WTC11 (cell line): ENCODE measurements at regions not wholly inside any gene's neighbourhood (a gene's known extent, or its start where the extent isn't known, plus 50 kb on each side); places are given as distances from the start of the nearest gene placed in this dataset.

ENCODE experiments used
- ATAC-seq: fragments of 200-7000 bp; cut with Tn5 transposase; 2 replicates; pipeline ENCODE4 v1.10.0; 2021; ENCODE audit warnings: mild to moderate bottlenecking, moderate library complexity
- CTCF ChIA-PET: fragments of 300-600 bp; sonication (Branson Sonifier 250); formaldehyde crosslinking; loops from one replicate; lab custom pipeline; 2021; ENCODE audit warnings: antibody characterized with exemption; lab: Charles Lee
- POLR2A ChIA-PET: fragments of 350-600 bp; sonication (Branson Sonifier 250); formaldehyde crosslinking; loops from one replicate; lab custom pipeline; 2021; ENCODE audit warnings: antibody characterized with exemption; lab: Charles Lee
- DNase-seq: peaks from one replicate; pipeline ENCODE4 v3.0.0; 2021; ENCODE audit warnings: low spot score
- H3K27ac Mint-ChIP-seq: 2 replicates; pipeline ENCODE4 v1.8.0; 2021; ENCODE audit warnings: mixed read lengths
- H3K27me3 Mint-ChIP-seq: 2 replicates; pipeline ENCODE4 v1.8.0; 2021; ENCODE audit warnings: low read depth, mild to moderate bottlenecking, moderate library complexity, mixed read lengths
- H3K36me3 Mint-ChIP-seq: 2 replicates; pipeline ENCODE4 v1.8.0; 2021; ENCODE audit warnings: mixed read lengths
- H3K4me1 Mint-ChIP-seq: 2 replicates; pipeline ENCODE4 v1.8.0; 2022; ENCODE audit warnings: mixed read lengths
- H3K4me3 Mint-ChIP-seq: 2 replicates; pipeline ENCODE4 v1.8.0; 2021; ENCODE audit warnings: mild to moderate bottlenecking, moderate library complexity, mixed read lengths
- H3K9me3 Mint-ChIP-seq: 2 replicates; pipeline ENCODE4 v1.8.0; 2021; ENCODE audit warnings: mixed read lengths
- CREB1 ChIP-seq: sonication (generic); formaldehyde crosslinking; IDR thresholded peaks from 2 replicates; pipeline ENCODE4 v1.8.0; 2023; ENCODE audit warnings: mild to moderate bottlenecking, missing genetic modification reagents
- CREM ChIP-seq: sonication (generic); formaldehyde crosslinking; IDR thresholded peaks from 2 replicates; pipeline ENCODE4 v1.8.1; 2022; ENCODE audit warnings: mild to moderate bottlenecking, missing genetic modification reagents, moderate library complexity
- ELF4 ChIP-seq: sonication (generic); formaldehyde crosslinking; IDR thresholded peaks from 2 replicates; pipeline ENCODE4 v1.8.1; 2022; ENCODE audit warnings: low read depth, mild to moderate bottlenecking, moderate library complexity, missing genetic modification reagents
- GABPB1 ChIP-seq: sonication (generic); formaldehyde crosslinking; IDR thresholded peaks from 2 replicates; pipeline ENCODE4 v1.8.1; 2023; ENCODE audit warnings: mild to moderate bottlenecking, missing genetic modification reagents
- GTF2I ChIP-seq: fragments of 250-450 bp; sonication (Bioruptor Pico); conservative IDR thresholded peaks from 2 replicates; pipeline ENCODE4 v1.4.0; 2021; ENCODE audit warnings: mild to moderate bottlenecking
- MXD4 ChIP-seq: fragments of 250-450 bp; sonication (Bioruptor Pico); IDR thresholded peaks from 2 replicates; pipeline ENCODE4 v1.8.0; 2021; ENCODE audit warnings: mild to moderate bottlenecking, moderate library complexity, borderline replicate concordance
- NFE2L1 ChIP-seq: sonication (generic); formaldehyde crosslinking; IDR thresholded peaks from 2 replicates; pipeline ENCODE4 v1.8.1; 2023; ENCODE audit warnings: missing genetic modification reagents
- NR1H2 ChIP-seq: sonication (generic); formaldehyde crosslinking; IDR thresholded peaks from 2 replicates; pipeline ENCODE4 v1.9.0; 2021; ENCODE audit warnings: mild to moderate bottlenecking, moderate library complexity, missing genetic modification reagents
- PRRX2 ChIP-seq: fragments of 250-450 bp; sonication (Bioruptor Pico); IDR thresholded peaks from 2 replicates; pipeline ENCODE4 v1.8.0; 2021; ENCODE audit warnings: mild to moderate bottlenecking
- SMAD3 ChIP-seq: sonication (generic); formaldehyde crosslinking; IDR thresholded peaks from 2 replicates; pipeline ENCODE4 v1.8.0; 2022; ENCODE audit warnings: missing genetic modification reagents, mild to moderate bottlenecking, borderline replicate concordance
- ZBTB21 ChIP-seq: sonication (generic); formaldehyde crosslinking; IDR thresholded peaks from 2 replicates; pipeline ENCODE4 v1.8.1; 2023; ENCODE audit warnings: mild to moderate bottlenecking, missing genetic modification reagents, borderline replicate concordance
- ZNF317 ChIP-seq: sonication (generic); formaldehyde crosslinking; IDR thresholded peaks from 2 replicates; pipeline ENCODE4 v1.8.1; 2023; ENCODE audit warnings: low read depth, mild to moderate bottlenecking, moderate library complexity, missing genetic modification reagents, borderline replicate concordance
- ZNF423 ChIP-seq: fragments of 250-450 bp; sonication (Bioruptor Pico); IDR thresholded peaks from 2 replicates; pipeline ENCODE4 v2.1.2; 2022; ENCODE audit warnings: mild to moderate bottlenecking, moderate library complexity
- ZNF671 ChIP-seq: fragments of 250-450 bp; sonication (Bioruptor Pico); IDR thresholded peaks from 2 replicates; pipeline ENCODE4 v1.8.0; 2021; ENCODE audit warnings: mild to moderate bottlenecking
- TF ChIP-seq, protein P1 (sequence below): fragments of 250-450 bp; sonication (Bioruptor Pico); IDR thresholded peaks from 2 replicates; pipeline ENCODE4 v1.8.0; 2021; ENCODE audit warnings: mild to moderate bottlenecking
- TF ChIP-seq, protein P2 (sequence below): fragments of 250-450 bp; sonication (Bioruptor Pico); IDR thresholded peaks from 2 replicates; pipeline ENCODE4 v2.1.2; 2022; ENCODE audit warnings: mild to moderate bottlenecking, moderate library complexity
- TF ChIP-seq, protein P3 (sequence below): sonication (generic); formaldehyde crosslinking; IDR thresholded peaks from 2 replicates; pipeline ENCODE4 v1.8.0; 2022; ENCODE audit warnings: mild to moderate bottlenecking, missing genetic modification reagents
- TF ChIP-seq, protein P4 (sequence below): fragments of 200-600 bp; IDR thresholded peaks from 2 replicates; pipeline ENCODE4 v1.8.0; 2022; ENCODE audit warnings: antibody characterized with exemption
- TF ChIP-seq, protein P5 (sequence below): sonication (generic); formaldehyde crosslinking; IDR thresholded peaks from 2 replicates; pipeline ENCODE4 v1.8.1; 2023; ENCODE audit warnings: mild to moderate bottlenecking, missing genetic modification reagents
- TF ChIP-seq, protein P6 (sequence below): sonication (generic); formaldehyde crosslinking; IDR thresholded peaks from 2 replicates; pipeline ENCODE4 v1.8.1; 2022; ENCODE audit warnings: low read depth, missing genetic modification reagents, borderline replicate concordance
- TF ChIP-seq, protein P7 (sequence below): sonication (generic); formaldehyde crosslinking; IDR thresholded peaks from 2 replicates; pipeline ENCODE4 v1.8.1; 2023; ENCODE audit warnings: mild to moderate bottlenecking, moderate library complexity, missing genetic modification reagents
- TF ChIP-seq, protein P8 (sequence below): sonication (generic); formaldehyde crosslinking; conservative IDR thresholded peaks from 2 replicates; pipeline ENCODE4 v1.8.1; 2022; ENCODE audit warnings: mild to moderate bottlenecking, missing genetic modification reagents

DNA sequence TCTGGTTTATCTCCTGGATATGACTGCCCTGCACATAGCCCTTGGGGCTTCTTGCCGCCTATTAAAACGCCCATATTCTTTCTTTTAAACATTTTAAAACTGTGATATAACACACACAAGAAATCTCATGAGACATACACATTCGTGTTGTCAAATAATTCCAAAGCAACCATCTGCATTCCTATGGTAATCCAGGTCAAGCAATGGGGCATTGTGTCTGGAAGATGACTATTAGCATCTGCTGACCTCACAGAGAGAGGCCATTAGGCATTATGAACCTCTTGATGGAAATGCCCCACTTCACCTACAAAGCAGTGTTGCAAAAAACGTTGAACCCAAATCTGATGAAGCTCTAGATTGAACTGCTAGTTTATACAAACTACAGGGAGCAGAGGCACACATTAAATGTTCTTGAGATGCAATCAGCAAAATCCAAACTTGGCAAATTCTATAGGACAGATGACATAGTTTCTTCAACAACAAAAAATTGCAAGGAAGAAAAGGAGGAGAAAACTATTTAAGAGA, 513.8 kb upstream of the CCDC196 start:
- H3K4me3 Mint-ChIP-seq, result no peak overlapping the region
- H3K36me3 Mint-ChIP-seq, result no peaks in the 10 kb centered on the region
- POLR2A ChIA-PET, result no interaction called here
- no peaks in the 10 kb centered on the region for H3K27me3 Mint-ChIP-seq
- CTCF ChIA-PET, result interaction anchor here (3.0 kb wide), 1 partner anchor 11 kb away, joined by 11 read pairs; no protein-coding TSS in a partner anchor
- no peaks in the 10 kb centered on the region for H3K9me3 Mint-ChIP-seq
- ATAC-seq, result no peak
- DNase-seq, result no peak
- peaks cover 27% of the 10 kb centered on the region for H3K4me1 Mint-ChIP-seq
- no peak overlapping the region for H3K27ac Mint-ChIP-seq
- TF ChIP-seq, protein P1, sequence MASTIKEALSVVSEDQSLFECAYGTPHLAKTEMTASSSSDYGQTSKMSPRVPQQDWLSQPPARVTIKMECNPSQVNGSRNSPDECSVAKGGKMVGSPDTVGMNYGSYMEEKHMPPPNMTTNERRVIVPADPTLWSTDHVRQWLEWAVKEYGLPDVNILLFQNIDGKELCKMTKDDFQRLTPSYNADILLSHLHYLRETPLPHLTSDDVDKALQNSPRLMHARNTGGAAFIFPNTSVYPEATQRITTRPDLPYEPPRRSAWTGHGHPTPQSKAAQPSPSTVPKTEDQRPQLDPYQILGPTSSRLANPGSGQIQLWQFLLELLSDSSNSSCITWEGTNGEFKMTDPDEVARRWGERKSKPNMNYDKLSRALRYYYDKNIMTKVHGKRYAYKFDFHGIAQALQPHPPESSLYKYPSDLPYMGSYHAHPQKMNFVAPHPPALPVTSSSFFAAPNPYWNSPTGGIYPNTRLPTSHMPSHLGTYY (CRISPR knock-in tag), result no peak
- TF ChIP-seq GTF2I (CRISPR knock-in tag), result no peak
- no peak for TF ChIP-seq CREM
- TF ChIP-seq, protein P2, sequence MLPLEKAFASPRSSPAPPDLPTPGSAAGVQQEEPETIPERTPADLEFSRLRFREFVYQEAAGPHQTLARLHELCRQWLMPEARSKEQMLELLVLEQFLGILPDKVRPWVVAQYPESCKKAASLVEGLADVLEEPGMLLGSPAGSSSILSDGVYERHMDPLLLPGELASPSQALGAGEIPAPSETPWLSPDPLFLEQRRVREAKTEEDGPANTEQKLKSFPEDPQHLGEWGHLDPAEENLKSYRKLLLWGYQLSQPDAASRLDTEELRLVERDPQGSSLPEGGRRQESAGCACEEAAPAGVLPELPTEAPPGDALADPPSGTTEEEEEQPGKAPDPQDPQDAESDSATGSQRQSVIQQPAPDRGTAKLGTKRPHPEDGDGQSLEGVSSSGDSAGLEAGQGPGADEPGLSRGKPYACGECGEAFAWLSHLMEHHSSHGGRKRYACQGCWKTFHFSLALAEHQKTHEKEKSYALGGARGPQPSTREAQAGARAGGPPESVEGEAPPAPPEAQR (CRISPR knock-in tag), result no peak
- TF ChIP-seq CREB1 (CRISPR knock-in tag), result no peak
- TF ChIP-seq ZNF423, result no peak
- no peak for TF ChIP-seq NR1H2
- TF ChIP-seq PRRX2 (CRISPR knock-in tag), result no peak

DNA sequence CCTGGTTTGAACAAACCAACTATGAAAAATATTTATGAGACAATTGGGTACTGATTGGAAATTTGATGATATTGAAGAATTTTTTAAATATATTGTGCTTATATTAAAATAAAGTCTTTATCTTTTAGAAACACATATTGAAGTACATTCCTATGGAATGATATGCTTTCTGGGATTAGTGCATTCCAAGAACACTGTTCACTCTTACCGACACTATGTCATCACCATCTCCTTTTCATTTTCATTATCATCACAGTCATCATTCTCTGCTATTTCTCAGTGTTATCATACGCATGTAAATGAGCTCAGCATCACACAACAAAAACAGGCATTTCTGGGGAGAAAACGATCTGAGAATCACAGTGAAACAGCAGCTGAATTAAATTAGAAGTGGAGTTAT, 513.3 kb upstream of the CCDC196 start:
- CTCF ChIA-PET, result interaction anchor here (0.7 to 3.0 kb wide), 2 partner anchors 12 to 24 kb away, joined by 3 to 11 read pairs; no protein-coding TSS in a partner anchor
- peaks cover 27% of the 10 kb centered on the region for H3K4me1 Mint-ChIP-seq
- POLR2A ChIA-PET, result no interaction called here
- H3K4me3 Mint-ChIP-seq, result no peak overlapping the region
- TF ChIP-seq, protein P3, sequence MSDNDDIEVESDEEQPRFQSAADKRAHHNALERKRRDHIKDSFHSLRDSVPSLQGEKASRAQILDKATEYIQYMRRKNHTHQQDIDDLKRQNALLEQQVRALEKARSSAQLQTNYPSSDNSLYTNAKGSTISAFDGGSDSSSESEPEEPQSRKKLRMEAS (CRISPR knock-in tag), result no peak
- TF ChIP-seq ZBTB21 (CRISPR knock-in tag), result no peak
- TF ChIP-seq, protein P4, sequence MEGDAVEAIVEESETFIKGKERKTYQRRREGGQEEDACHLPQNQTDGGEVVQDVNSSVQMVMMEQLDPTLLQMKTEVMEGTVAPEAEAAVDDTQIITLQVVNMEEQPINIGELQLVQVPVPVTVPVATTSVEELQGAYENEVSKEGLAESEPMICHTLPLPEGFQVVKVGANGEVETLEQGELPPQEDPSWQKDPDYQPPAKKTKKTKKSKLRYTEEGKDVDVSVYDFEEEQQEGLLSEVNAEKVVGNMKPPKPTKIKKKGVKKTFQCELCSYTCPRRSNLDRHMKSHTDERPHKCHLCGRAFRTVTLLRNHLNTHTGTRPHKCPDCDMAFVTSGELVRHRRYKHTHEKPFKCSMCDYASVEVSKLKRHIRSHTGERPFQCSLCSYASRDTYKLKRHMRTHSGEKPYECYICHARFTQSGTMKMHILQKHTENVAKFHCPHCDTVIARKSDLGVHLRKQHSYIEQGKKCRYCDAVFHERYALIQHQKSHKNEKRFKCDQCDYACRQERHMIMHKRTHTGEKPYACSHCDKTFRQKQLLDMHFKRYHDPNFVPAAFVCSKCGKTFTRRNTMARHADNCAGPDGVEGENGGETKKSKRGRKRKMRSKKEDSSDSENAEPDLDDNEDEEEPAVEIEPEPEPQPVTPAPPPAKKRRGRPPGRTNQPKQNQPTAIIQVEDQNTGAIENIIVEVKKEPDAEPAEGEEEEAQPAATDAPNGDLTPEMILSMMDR, result no peak
- no peak for TF ChIP-seq NFE2L1 (CRISPR knock-in tag)
- no peak for TF ChIP-seq ZNF671
- TF ChIP-seq, protein P5, sequence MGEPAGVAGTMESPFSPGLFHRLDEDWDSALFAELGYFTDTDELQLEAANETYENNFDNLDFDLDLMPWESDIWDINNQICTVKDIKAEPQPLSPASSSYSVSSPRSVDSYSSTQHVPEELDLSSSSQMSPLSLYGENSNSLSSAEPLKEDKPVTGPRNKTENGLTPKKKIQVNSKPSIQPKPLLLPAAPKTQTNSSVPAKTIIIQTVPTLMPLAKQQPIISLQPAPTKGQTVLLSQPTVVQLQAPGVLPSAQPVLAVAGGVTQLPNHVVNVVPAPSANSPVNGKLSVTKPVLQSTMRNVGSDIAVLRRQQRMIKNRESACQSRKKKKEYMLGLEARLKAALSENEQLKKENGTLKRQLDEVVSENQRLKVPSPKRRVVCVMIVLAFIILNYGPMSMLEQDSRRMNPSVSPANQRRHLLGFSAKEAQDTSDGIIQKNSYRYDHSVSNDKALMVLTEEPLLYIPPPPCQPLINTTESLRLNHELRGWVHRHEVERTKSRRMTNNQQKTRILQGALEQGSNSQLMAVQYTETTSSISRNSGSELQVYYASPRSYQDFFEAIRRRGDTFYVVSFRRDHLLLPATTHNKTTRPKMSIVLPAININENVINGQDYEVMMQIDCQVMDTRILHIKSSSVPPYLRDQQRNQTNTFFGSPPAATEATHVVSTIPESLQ, result no peak
- no peak for TF ChIP-seq ZNF317 (CRISPR knock-in tag)
- no peak overlapping the region for H3K27ac Mint-ChIP-seq
- H3K9me3 Mint-ChIP-seq, result no peaks in the 10 kb centered on the region
- H3K36me3 Mint-ChIP-seq, result no peaks in the 10 kb centered on the region
- no peaks in the 10 kb centered on the region for H3K27me3 Mint-ChIP-seq
- ATAC-seq (no peak), DNase-seq (no peak)

DNA sequence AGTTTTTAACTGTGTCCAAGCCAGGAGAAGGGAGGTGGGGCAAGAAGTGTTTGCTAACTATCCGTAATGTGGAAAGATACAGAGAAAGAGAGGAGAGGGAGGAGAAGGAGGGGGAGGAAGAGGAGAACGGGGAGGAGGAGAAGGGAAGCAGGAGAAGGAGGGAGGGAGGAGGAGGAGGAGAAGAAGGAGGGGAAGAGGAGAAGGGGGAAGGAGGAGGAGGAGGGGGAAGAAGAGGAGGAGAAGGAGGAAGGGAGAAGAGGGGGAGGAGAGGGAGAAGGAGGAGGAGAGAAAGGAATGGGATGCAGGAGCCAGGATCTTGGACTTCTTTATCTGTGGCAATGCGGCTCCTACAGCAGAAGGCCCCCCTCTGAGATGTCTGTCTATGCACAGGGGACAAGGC, 510.3 kb upstream of the CCDC196 start:
- ChIA-PET POLR2A (no interaction called here), CTCF (no interaction called here)
- peaks cover 28% of the 10 kb centered on the region for H3K9me3 Mint-ChIP-seq
- ATAC-seq (no peak), DNase-seq (no peak)
- peaks cover 27% of the 10 kb centered on the region for H3K4me1 Mint-ChIP-seq
- H3K4me3 Mint-ChIP-seq, result no peak overlapping the region
- peaks cover 25% of the 10 kb centered on the region for H3K36me3 Mint-ChIP-seq
- H3K27me3 Mint-ChIP-seq, result peaks cover 7% of the 10 kb centered on the region; the same call in 1 of the 2 replicates
- no peak overlapping the region for H3K27ac Mint-ChIP-seq
- TF ChIP-seq, protein P3 (CRISPR knock-in tag), result no peak
- TF ChIP-seq, protein P6, sequence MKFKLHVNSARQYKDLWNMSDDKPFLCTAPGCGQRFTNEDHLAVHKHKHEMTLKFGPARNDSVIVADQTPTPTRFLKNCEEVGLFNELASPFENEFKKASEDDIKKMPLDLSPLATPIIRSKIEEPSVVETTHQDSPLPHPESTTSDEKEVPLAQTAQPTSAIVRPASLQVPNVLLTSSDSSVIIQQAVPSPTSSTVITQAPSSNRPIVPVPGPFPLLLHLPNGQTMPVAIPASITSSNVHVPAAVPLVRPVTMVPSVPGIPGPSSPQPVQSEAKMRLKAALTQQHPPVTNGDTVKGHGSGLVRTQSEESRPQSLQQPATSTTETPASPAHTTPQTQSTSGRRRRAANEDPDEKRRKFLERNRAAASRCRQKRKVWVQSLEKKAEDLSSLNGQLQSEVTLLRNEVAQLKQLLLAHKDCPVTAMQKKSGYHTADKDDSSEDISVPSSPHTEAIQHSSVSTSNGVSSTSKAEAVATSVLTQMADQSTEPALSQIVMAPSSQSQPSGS (CRISPR knock-in tag), result no peak
- no peak for TF ChIP-seq ELF4 (CRISPR knock-in tag)
- TF ChIP-seq SMAD3, result no peak
- TF ChIP-seq, protein P7, sequence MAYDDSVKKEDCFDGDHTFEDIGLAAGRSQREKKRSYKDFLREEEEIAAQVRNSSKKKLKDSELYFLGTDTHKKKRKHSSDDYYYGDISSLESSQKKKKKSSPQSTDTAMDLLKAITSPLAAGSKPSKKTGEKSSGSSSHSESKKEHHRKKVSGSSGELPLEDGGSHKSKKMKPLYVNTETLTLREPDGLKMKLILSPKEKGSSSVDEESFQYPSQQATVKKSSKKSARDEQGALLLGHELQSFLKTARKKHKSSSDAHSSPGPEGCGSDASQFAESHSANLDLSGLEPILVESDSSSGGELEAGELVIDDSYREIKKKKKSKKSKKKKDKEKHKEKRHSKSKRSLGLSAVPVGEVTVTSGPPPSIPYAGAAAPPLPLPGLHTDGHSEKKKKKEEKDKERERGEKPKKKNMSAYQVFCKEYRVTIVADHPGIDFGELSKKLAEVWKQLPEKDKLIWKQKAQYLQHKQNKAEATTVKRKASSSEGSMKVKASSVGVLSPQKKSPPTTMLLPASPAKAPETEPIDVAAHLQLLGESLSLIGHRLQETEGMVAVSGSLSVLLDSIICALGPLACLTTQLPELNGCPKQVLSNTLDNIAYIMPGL, result no peak
- TF ChIP-seq MXD4, result no peak
- TF ChIP-seq GABPB1 (CRISPR knock-in tag), result no peak
- TF ChIP-seq, protein P8, sequence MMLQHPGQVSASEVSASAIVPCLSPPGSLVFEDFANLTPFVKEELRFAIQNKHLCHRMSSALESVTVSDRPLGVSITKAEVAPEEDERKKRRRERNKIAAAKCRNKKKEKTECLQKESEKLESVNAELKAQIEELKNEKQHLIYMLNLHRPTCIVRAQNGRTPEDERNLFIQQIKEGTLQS (CRISPR knock-in tag), result no peak
